ENCODE measurements at regions not wholly inside any gene's neighbourhood (a gene's known extent, or its start where the extent isn't known, plus 50 kb on each side); places are given as distances from the start of the nearest gene placed in this dataset.
A peak's percentile ranks its signal among the peaks of the same experiment; 100 is the strongest.

GRCh38 chr1:116292929-116293725 lies 79.9 kb upstream of the ATP1A1 start (continued):
- 0 out of 2 replicates have a peak, but pooled peaks have one; percentile 40 for TF ChIP-seq ZNF709 (CRISPR knock-in tag; IDR thresholded peaks at IDR 0.05)
- peak; percentile 72; the same call in 1 of the 2 replicates for TF ChIP-seq ZNF747 (CRISPR knock-in tag; IDR thresholded peaks at IDR 0.05; ENCODE audit: borderline replicate concordance)
- peak; percentile 90 for TF ChIP-seq ZNF644 (CRISPR knock-in tag; IDR thresholded peaks at IDR 0.05; ENCODE audit: low read depth)
- no peak for TF ChIP-seq ZFP82 (CRISPR knock-in tag; IDR thresholded peaks at IDR 0.05; ENCODE audit: borderline replicate concordance)
- TF ChIP-seq STAG1 (CRISPR knock-in tag; IDR thresholded peaks at IDR 0.05), result peak; percentile 45
- TF ChIP-seq ZNF263 (CRISPR knock-in tag; IDR thresholded peaks at IDR 0.05), result peak; percentile 42; the same call in 1 of the 2 replicates
- peak; percentile 62 for TF ChIP-seq TFE3 (CRISPR knock-in tag; IDR thresholded peaks at IDR 0.05)
- TF ChIP-seq ZNF230 (CRISPR knock-in tag; IDR thresholded peaks at IDR 0.05), result no peak
- peak; percentile 84; the same call in 1 of the 2 replicates for TF ChIP-seq ZNF557 (CRISPR knock-in tag; IDR thresholded peaks at IDR 0.05)
- TF ChIP-seq AHR (CRISPR knock-in tag; IDR thresholded peaks at IDR 0.05), result no peak
- TF ChIP-seq GATAD1 (CRISPR knock-in tag; IDR thresholded peaks at IDR 0.05), result peak; percentile 69
- no peak for TF ChIP-seq ZNF569 (CRISPR knock-in tag; IDR thresholded peaks at IDR 0.05; ENCODE audit: borderline replicate concordance)
- TF ChIP-seq ATF5 (CRISPR knock-in tag; IDR thresholded peaks at IDR 0.05; ENCODE audit: low read depth), result no peak
- TF ChIP-seq PRDM10 (CRISPR knock-in tag; IDR thresholded peaks at IDR 0.05; ENCODE audit: low read depth), result 0 out of 2 replicates have a peak, but pooled peaks have one; percentile 32
- TF ChIP-seq ZBTB38 (CRISPR knock-in tag; IDR thresholded peaks at IDR 0.05), result no peak
- TF ChIP-seq ZBED4 (CRISPR knock-in tag; IDR thresholded peaks at IDR 0.05; ENCODE audit: borderline replicate concordance), result peak; percentile 43; the same call in 1 of the 2 replicates
- TF ChIP-seq KDM4B (CRISPR knock-in tag; IDR thresholded peaks at IDR 0.05), result peak; percentile 69; the same call in 1 of the 2 replicates
- no peak for TF ChIP-seq NAIF1 (CRISPR knock-in tag; IDR thresholded peaks at IDR 0.05; ENCODE audit: borderline replicate concordance)
- TF ChIP-seq HNF4A (CRISPR knock-in tag; IDR thresholded peaks at IDR 0.05), result peak; percentile 83
- TF ChIP-seq NR2F6 (IDR thresholded peaks at IDR 0.05), result peak; percentile 97
- peak; percentile 96 for TF ChIP-seq NR2F6 (CRISPR knock-in tag; IDR thresholded peaks at IDR 0.05)
- TF ChIP-seq PHF8 (CRISPR knock-in tag; IDR thresholded peaks at IDR 0.05), result 0 out of 2 replicates have a peak, but pooled peaks have one; percentile 26
